Prostate gland (tissue), 2 donors: ENCODE measurements at regions not wholly inside any gene's neighbourhood (a gene's known extent, or its start where the extent isn't known, plus 50 kb on each side); places are given as distances from the start of the nearest gene placed in this dataset.

Experiments
- DNase-seq: peaks from one replicate; pipeline ENCODE4 v3.0.0-alpha.2; 2019; ENCODE audit warnings: low spot score
- H3K27ac ChIP-seq, 2 donors: fragments of 200-600 bp; sonication (generic); 2 replicates each; pipeline ENCODE4 v1.5.1; 2017 to 2019
- H3K27me3 ChIP-seq: fragments of 200-600 bp; sonication (generic); replicated peaks from 2 replicates; pipeline ENCODE4 v1.5.1; 2019; ENCODE audit not compliant: insufficient read depth
- H3K36me3 ChIP-seq, 2 donors: fragments of 200-600 bp; sonication (generic); 1 replicate in 1 of 2; 2 replicates in 1 of 2; pipeline versions ENCODE4 v1.5.1 to v1.8.1; 2017 to 2019
- H3K4me1 ChIP-seq: fragments of 200-600 bp; sonication (generic); replicated peaks from 2 replicates; pipeline ENCODE4 v1.5.1; 2019
- H3K4me3 ChIP-seq, 2 donors: fragments of 200-600 bp; sonication (generic); 2 replicates each; pipeline ENCODE4 v1.5.1; 2017 to 2019
- H3K9me3 ChIP-seq: fragments of 200-600 bp; sonication (generic); 2 replicates; pipeline ENCODE4 v1.5.1; 2017
- CTCF ChIP-seq, 4 experiments: fragments of 200-600 bp in 2 of 4; fragments of 450-650 bp in 2 of 4; sonication (generic) in 2 of 4; IDR thresholded peaks; 1 replicate in 3 of 4; 2 replicates in 1 of 4; pipeline ENCODE4 v1.5.1; 2016 to 2019; ENCODE audit warnings: antibody characterized with exemption in 4 of 4, mild to moderate bottlenecking in 2 of 4, moderate library complexity in 2 of 4
- POLR2A ChIP-seq: fragments of 450-650 bp; IDR thresholded peaks from one replicate; pipeline ENCODE4 v1.6.1; 2016; ENCODE audit warnings: antibody characterized with exemption, mild to moderate bottlenecking
- POLR2AphosphoS5 ChIP-seq: sonication (generic); formaldehyde crosslinking; IDR thresholded peaks from one replicate; pipeline ENCODE4 v1.6.1; 2017; ENCODE audit warnings: antibody characterized with exemption
- WGBS: methylation state at CpG from one replicate; pipeline ENCODE4 v1.1.5; 2018; 5-methylcytosine and 5-hydroxymethylcytosine counted together
- intact Hi-C: fragments of 100-400 bp; cut with DNase I; formaldehyde crosslinking; loops from one replicate; pipeline ENCODE4 v1.14.2; 2022

DNA sequence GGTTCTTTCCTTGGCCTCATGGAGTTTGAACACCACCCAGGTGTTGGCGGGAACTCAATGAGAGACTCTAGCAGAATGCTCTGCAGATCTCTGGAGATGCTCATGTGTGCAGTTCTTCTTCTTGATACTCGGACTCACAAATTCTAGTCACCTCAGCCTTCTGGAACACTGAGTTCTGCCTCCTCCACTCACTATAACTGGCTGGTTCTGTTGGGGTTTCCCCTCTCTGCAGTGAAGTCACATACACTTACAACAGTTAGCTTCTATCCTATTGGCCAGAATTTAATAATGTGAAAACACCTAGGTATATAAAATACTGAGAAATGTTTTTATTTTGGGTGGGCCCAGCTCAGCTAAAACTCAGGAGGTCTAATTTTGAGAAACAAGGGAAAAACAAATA, 109.6 kb upstream of the HIVEP1 start:
- intact Hi-C loops = no loop called here
- DNase-seq = no peak
- H3K4me3 ChIP-seq = no peak overlapping the region
- no peak for TF ChIP-seq CTCF (IDR thresholded peaks at IDR 0.05)
- no peak for TF ChIP-seq POLR2AphosphoS5
- no peak for TF ChIP-seq POLR2A
- H3K9me3 ChIP-seq = no peaks in the 10 kb centered on the region
- WGBS = 100% methylated on average over 2 of the region's 2 CpGs
- H3K27me3 ChIP-seq = no peaks in the 10 kb centered on the region
- H3K36me3 ChIP-seq = no peaks in the 10 kb centered on the region
- H3K27ac ChIP-seq = no peak overlapping the region
- no peaks in the 10 kb centered on the region for H3K4me1 ChIP-seq

GRCh38 chr6:11900662-11901598, 111.2 kb upstream of the HIVEP1 start:
- Histone ChIP-seq H3K9me3 (no peaks in the 10 kb centered on the region), H3K27ac (no peak overlapping the region), H3K4me3 (no peak overlapping the region), H3K36me3 (no peaks in the 10 kb centered on the region), H3K4me1 (no peaks in the 10 kb centered on the region), H3K27me3 (no peaks in the 10 kb centered on the region)
- DNase-seq = no peak
- TF ChIP-seq POLR2AphosphoS5 = no peak
- no peak for TF ChIP-seq POLR2A
- no peak for TF ChIP-seq CTCF (IDR thresholded peaks at IDR 0.05)
- intact Hi-C loops = no loop called here
- 47% methylated on average over 14 of the region's 14 CpGs for WGBS

DNA sequence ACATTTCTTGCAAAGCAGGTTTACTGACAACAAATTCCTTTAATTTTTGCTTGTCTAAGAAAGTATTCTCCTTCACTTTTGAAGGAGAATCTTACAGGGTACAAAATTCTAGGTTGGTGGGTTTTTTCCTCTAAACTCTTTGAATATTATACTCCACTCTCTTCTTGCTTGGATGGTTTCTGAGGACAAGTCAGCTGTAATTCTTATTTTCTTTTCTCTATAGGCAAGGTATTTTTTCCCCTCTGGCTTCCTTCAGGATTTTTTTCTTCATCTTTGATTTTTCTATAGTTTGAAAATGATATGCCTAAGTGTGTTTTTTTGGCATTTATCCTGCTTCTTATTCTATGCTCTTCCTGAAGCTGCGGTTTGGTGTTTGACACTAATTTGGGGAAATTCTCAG, 112.5 kb upstream of the HIVEP1 start:
- WGBS = 90% methylated on average over 1 of the region's 1 CpG

GRCh38 chr6:11894212-11894611, 115.6 kb upstream of the ADTRP start:
- Histone ChIP-seq H3K36me3 (no peaks in the 10 kb centered on the region), H3K9me3 (no peaks in the 10 kb centered on the region), H3K27ac (no peak overlapping the region), H3K27me3 (no peaks in the 10 kb centered on the region), H3K4me3 (no peak overlapping the region), H3K4me1 (no peaks in the 10 kb centered on the region)
- no peak for TF ChIP-seq CTCF (IDR thresholded peaks at IDR 0.05)
- no peak for TF ChIP-seq POLR2A
- no peak for TF ChIP-seq POLR2AphosphoS5
- WGBS = 95% methylated on average over 1 of the region's 1 CpG
- no peak for DNase-seq
- intact Hi-C loops = no loop called here

More for the DNA sequence above, 112.5 kb upstream of the HIVEP1 start:
- no peak for TF ChIP-seq CTCF (IDR thresholded peaks at IDR 0.05)
- TF ChIP-seq POLR2A = no peak
- TF ChIP-seq POLR2AphosphoS5 = no peak
- Histone ChIP-seq H3K4me1 (no peaks in the 10 kb centered on the region), H3K36me3 (no peaks in the 10 kb centered on the region), H3K27me3 (no peaks in the 10 kb centered on the region), H3K4me3 (no peak overlapping the region), H3K27ac (no peak overlapping the region), H3K9me3 (no peaks in the 10 kb centered on the region)
- intact Hi-C loops = no loop called here
- DNase-seq = no peak

GRCh38 chr6:11891547-11891946, 112.9 kb upstream of the ADTRP start:
- TF ChIP-seq POLR2AphosphoS5 = no peak
- no peak for TF ChIP-seq CTCF (IDR thresholded peaks at IDR 0.05)
- no peak for TF ChIP-seq POLR2A
- Histone ChIP-seq H3K36me3 (no peaks in the 10 kb centered on the region), H3K4me1 (no peaks in the 10 kb centered on the region), H3K9me3 (no peaks in the 10 kb centered on the region), H3K27me3 (no peaks in the 10 kb centered on the region), H3K27ac (no peak overlapping the region), H3K4me3 (no peak overlapping the region)
- intact Hi-C loops = no loop called here
- DNase-seq = no peak
